Mesodermal cell (in vitro differentiated cells): ENCODE measurements at regions not wholly inside any gene's neighbourhood (a gene's known extent, or its start where the extent isn't known, plus 50 kb on each side); places are given as distances from the start of the nearest gene placed in this dataset.

Source experiments
- H3K27ac ChIP-seq: 2 replicates; pipeline ENCODE4 v1.7.0; 2013; ENCODE audit warnings: mild to moderate bottlenecking, low read depth, low read length, moderate library complexity; ENCODE audit not compliant: severe bottlenecking
- H3K36me3 ChIP-seq: 2 replicates; pipeline ENCODE4 v1.7.1; 2013; ENCODE audit warnings: mild to moderate bottlenecking, low read length, moderate library complexity; ENCODE audit not compliant: control insufficient read depth, insufficient read depth
- H3K4me1 ChIP-seq: one replicate; pipeline ENCODE4 v1.7.1; 2013; ENCODE audit warnings: mild to moderate bottlenecking, low read length; ENCODE audit not compliant: insufficient read depth, control insufficient read depth, poor library complexity, severe bottlenecking
- H3K4me3 ChIP-seq: 2 replicates; pipeline ENCODE4 v1.7.0; 2013; ENCODE audit warnings: low read length, control low read depth, mild to moderate bottlenecking; ENCODE audit not compliant: insufficient read depth, poor library complexity, severe bottlenecking; ENCODE audit errors: extremely low read depth
- H3K9me3 ChIP-seq: 2 replicates; pipeline ENCODE4 v1.7.1; 2013; ENCODE audit warnings: mild to moderate bottlenecking, low read length, moderate library complexity; ENCODE audit not compliant: control insufficient read depth
- WGBS, 2 experiments: methylation state at CpG; one replicate each; pipeline ENCODE4 v1.1.5; 2013; ENCODE audit warnings: missing lambda C conversion rate in 2 of 2; ENCODE audit not compliant: insufficient coverage in 2 of 2; 5-methylcytosine and 5-hydroxymethylcytosine counted together

DNA sequence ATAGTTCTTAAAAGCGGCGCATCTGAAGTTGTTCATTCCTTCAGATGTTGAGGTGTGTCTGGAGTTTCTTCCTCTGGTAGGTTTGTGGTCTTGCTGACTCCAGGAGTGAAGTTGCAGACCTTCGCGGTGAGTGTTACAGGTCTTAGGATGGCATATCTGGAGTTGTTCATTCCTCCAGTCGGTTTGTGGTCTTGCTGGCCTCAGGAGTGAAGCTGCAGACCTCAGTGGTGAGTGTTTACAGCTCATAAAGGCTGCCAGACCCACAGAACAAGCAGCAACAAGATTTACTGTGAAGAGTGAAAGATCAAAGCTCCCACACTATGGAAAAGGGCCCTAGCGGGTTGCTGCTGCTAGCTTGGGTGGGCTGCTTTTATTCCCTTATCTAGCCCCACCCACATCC is 201.7 kb upstream of the PDGFD start:
- H3K9me3 ChIP-seq, result no peaks in the 10 kb centered on the region
- H3K4me1 ChIP-seq, result no peaks in the 10 kb centered on the region
- 93 to 96% methylated on average over 3 to 4 of the region's 6 CpGs for WGBS, 2 experiments
- no peak overlapping the region for H3K4me3 ChIP-seq
- no peaks in the 10 kb centered on the region for H3K36me3 ChIP-seq
- no peak overlapping the region for H3K27ac ChIP-seq

- H3K27ac ChIP-seq, result no peak overlapping the region
- no peaks in the 10 kb centered on the region for H3K36me3 ChIP-seq
- no peaks in the 10 kb centered on the region for H3K4me1 ChIP-seq
- WGBS, 2 experiments, result 83% methylated on average over 1 of the region's 1 CpG; no CpG with 5 or more reads in 1 of the 2 experiments
- H3K9me3 ChIP-seq, result no peaks in the 10 kb centered on the region
- H3K4me3 ChIP-seq, result no peak overlapping the region
These were observed 198.0 kb upstream of the PDGFD start for GRCh38 chr11:104361975-104362374.

DNA sequence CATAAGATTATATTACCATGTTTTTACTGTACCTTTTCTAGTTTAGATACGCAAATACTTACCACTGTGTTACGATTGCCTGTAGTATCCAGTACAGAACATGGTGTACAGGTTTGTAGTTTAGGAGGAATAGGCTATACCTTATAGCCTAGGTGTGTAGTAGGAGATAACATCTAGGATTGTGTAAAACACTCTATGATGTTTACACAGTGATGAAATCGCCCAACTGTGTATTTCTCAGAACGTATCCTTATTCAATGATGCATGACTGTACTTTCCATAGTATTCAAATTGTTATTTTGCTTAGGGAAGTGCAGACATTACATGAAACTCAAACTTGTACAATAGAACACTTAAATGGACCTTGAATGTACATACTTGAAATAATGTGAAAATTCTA is 188.1 kb upstream of the PDGFD start:
- H3K36me3 ChIP-seq, result no peaks in the 10 kb centered on the region
- no peak overlapping the region for H3K4me3 ChIP-seq
- H3K4me1 ChIP-seq, result no peaks in the 10 kb centered on the region
- H3K27ac ChIP-seq, result no peak overlapping the region
- H3K9me3 ChIP-seq, result peaks cover 7% of the 10 kb centered on the region
- WGBS, 2 experiments, result no CpG with 5 or more reads among the region's 4 CpGs

- H3K27ac ChIP-seq, result no peak overlapping the region
- no peaks in the 10 kb centered on the region for H3K9me3 ChIP-seq
- H3K4me1 ChIP-seq, result no peaks in the 10 kb centered on the region
- no peak overlapping the region for H3K4me3 ChIP-seq
- no peaks in the 10 kb centered on the region for H3K36me3 ChIP-seq
- WGBS, 2 experiments, result no CpG with 5 or more reads among the region's 1 CpG
These were observed 179.6 kb upstream of the PDGFD start for GRCh38 chr11:104343578-104343977.

GRCh38 chr11:104340590-104340989 is 176.6 kb upstream of the PDGFD start:
- Histone ChIP-seq H3K36me3 (no peaks in the 10 kb centered on the region), H3K4me1 (no peaks in the 10 kb centered on the region), H3K4me3 (no peak overlapping the region), H3K27ac (no peak overlapping the region), H3K9me3 (no peaks in the 10 kb centered on the region)
- 85 to 100% methylated on average over 1 of the region's 2 CpGs for WGBS, 2 experiments

DNA sequence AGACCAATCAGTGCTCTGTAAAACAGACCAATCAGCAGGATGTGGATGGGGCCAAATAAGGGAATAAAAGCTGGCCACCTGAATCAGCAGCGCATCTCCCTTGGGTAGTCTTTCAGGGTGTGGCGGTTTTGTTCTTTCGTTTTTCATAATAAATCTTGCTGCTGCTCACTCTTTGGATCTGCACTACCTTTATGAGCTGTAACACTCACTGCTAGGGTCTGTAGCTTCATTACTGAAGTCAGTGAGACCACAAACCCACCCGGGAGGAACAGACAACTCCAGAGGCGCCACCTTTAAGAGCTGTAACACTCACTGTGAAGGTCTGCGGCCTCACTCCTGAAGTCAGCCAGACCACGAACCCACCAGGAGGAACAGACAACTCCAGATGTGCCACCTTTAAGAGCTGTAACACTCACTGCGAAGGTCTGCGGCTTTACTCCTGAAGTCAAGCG is 175.5 kb upstream of the PDGFD start:
- Histone ChIP-seq H3K4me1 (no peaks in the 10 kb centered on the region), H3K27ac (no peak overlapping the region), H3K4me3 (no peak overlapping the region), H3K36me3 (no peaks in the 10 kb centered on the region), H3K9me3 (no peaks in the 10 kb centered on the region)
- 86 to 88% methylated on average over 10 of the region's 10 CpGs for WGBS, 2 experiments

DNA sequence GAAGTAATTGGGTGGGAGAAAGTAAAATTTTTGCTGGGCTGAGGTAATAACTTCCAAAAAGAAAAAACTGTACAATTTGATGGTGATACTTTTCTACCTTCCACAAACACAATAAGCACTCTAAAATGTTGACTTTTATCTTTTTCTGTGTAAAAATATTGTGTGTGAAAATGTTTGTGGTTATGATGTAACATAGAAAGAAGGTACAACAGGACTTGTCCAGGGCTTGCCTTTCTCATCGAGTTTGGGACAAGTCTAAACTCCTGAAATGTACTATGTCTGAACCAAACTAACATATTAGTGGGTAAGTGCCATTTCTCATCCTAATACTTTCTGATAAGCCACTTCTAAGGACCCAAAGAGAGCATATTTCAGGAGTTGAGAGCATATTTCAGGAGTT is 174.2 kb upstream of the PDGFD start:
- Histone ChIP-seq H3K4me3 (no peak overlapping the region), H3K4me1 (no peaks in the 10 kb centered on the region), H3K9me3 (no peaks in the 10 kb centered on the region), H3K27ac (no peak overlapping the region), H3K36me3 (no peaks in the 10 kb centered on the region)
- WGBS, 2 experiments, result no CpG with 5 or more reads among the region's 1 CpG

DNA sequence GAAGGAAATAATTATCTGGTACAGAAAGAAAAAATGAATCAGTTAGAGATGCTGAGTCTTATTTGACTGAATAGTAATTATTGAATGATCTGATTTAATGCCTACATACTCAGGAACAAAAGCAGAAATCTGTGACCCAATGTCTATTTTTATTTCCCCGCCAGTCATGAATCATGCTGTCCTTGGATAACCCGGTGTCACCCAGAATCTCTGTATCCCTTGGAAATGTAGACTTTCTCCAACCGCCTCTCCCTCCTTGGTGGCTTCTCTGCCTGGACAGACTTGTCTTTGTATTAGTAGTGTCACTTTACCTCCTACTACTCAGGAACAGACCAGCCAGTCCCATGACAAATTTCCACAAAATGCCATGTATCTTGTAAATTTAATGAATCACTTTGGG is 173.3 kb upstream of the PDGFD start:
- no peak overlapping the region for H3K27ac ChIP-seq
- no peaks in the 10 kb centered on the region for H3K4me1 ChIP-seq
- no peaks in the 10 kb centered on the region for H3K36me3 ChIP-seq
- H3K9me3 ChIP-seq, result no peaks in the 10 kb centered on the region
- H3K4me3 ChIP-seq, result no peak overlapping the region
- 83 to 100% methylated on average over 1 of the region's 3 CpGs for WGBS, 2 experiments

DNA sequence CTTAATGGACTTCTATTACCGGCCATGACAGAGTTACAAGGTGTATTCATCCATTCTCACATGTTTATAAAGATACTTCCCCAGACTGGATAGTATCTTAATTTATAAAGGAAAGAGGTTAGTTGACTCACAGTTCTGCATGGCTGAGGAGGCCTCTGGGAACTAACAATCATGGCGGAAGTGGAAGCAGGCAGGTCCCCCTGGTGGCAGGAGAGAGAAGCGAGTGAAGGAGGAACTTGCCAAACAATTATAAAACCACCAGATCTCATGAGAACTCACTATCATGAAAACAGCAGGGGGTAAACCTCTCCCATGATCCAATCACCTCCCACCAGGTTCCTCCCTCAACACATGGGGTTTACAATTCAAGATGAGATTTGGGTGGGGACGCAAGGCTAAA is 170.0 kb upstream of the PDGFD start:
- Histone ChIP-seq H3K4me3 (no peak overlapping the region), H3K4me1 (no peaks in the 10 kb centered on the region), H3K9me3 (no peaks in the 10 kb centered on the region), H3K36me3 (no peaks in the 10 kb centered on the region), H3K27ac (no peak overlapping the region)
- WGBS, 2 experiments, result 100% methylated on average over 1 of the region's 4 CpGs; no CpG with 5 or more reads in 1 of the 2 experiments

DNA sequence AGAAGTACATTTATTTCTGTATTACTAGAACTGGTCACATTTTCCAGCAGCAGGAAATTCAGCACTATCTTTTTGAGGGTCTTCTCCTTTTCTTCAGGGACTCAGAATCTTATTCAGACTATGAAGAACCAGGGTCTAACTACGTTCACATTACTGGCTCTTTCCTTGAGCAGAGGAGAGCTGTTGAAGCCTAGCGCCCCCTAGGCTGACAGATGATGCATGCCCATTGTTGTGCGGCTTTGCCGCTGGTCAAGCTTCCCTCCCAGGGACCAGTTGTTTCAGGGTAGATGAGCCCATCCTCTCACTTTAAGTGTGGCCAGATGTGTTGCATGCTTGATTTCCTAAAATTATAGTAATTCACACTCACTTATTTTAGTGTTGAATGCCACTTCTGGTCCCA is 168.2 kb upstream of the PDGFD start:
- Histone ChIP-seq H3K4me1 (no peaks in the 10 kb centered on the region), H3K27ac (no peak overlapping the region), H3K9me3 (no peaks in the 10 kb centered on the region), H3K4me3 (no peak overlapping the region), H3K36me3 (no peaks in the 10 kb centered on the region)
- 54 to 73% methylated on average over 1 to 4 of the region's 4 CpGs for WGBS, 2 experiments

- WGBS, 2 experiments, result no CpG with 5 or more reads among the region's 2 CpGs
- Histone ChIP-seq H3K27ac (no peak overlapping the region), H3K9me3 (no peaks in the 10 kb centered on the region), H3K4me3 (no peak overlapping the region), H3K4me1 (no peaks in the 10 kb centered on the region), H3K36me3 (no peaks in the 10 kb centered on the region)
These were observed 165.2 kb upstream of the PDGFD start for GRCh38 chr11:104329078-104329665.
